Frontal cortex (tissue), 3 donors: ENCODE measurements at regions not wholly inside any gene's neighbourhood (a gene's known extent, or its start where the extent isn't known, plus 50 kb on each side); places are given as distances from the start of the nearest gene placed in this dataset.
"Not testable (repeated sequence)": the region's sequence is repeated elsewhere in the genome, so short reads cannot be mapped to it uniquely, and the experiment has no call there.

Experiments used
- DNase-seq, 2 donors: peaks; one replicate each; pipeline ENCODE4 v3.0.0; 2012; ENCODE audit warnings: low spot score in 2 of 2
- FAIRE-seq: peaks from 2 replicates; lab custom pipeline; 2012; peaks lifted over from hg19 to GRCh38; lab: Jason Lieb, UNC
- donor health status: control.
- donor health status: control.
- donor health status: control.

DNA sequence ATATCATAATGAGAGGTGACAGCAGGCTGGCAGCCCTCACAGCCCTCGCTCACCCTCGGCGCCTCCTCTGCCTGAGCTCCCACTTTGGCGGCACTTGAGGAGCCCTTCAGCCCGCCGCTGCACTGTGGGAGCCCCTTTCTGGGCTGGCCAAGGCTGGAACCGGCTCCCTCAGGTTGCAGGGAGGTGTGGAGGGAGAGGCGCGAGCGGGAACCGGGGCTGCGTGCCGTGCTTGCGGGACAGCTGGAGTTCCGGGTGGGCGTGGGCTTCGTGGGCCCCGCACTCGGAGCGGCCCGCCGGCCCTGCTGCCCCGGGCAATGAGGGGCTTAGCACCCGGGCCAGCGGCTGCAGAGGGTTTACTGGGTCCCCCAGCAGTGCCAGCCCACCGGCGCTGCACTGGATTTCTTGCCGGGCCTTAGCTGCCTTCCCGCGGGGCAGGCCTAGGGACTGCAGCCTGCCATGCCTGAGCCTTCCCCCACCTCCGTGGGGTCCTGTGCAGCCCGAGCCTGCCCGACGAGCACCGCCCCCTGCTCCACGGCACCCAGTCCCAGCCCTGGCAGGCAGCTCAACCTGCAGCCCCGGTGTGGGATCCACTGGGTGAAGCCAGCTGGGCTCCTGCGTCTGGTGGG lies 147.7 kb downstream of the TLR4 start:
- DNase-seq, FAIRE-seq: not testable (repeated sequence)

DNA sequence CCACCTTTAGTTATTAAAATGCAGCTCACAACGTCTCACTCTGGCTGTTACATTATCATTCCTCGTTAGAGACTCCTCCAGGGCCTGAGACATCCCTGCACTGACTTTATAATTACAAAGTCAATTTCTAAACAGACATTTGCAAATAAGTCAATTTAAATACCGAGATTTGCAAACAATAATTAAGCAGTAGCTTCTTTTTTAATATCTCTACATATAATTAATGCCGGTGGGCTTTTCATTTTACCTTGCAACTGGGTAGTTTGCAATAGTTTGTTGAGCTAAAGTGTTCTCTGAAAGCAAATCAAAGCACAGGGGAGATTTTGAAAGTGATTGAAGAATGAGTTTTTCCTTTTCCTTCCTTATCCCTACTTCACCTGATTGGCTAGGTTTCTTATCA lies 154.4 kb downstream of the TLR4 start:
- no peak for DNase-seq

DNA sequence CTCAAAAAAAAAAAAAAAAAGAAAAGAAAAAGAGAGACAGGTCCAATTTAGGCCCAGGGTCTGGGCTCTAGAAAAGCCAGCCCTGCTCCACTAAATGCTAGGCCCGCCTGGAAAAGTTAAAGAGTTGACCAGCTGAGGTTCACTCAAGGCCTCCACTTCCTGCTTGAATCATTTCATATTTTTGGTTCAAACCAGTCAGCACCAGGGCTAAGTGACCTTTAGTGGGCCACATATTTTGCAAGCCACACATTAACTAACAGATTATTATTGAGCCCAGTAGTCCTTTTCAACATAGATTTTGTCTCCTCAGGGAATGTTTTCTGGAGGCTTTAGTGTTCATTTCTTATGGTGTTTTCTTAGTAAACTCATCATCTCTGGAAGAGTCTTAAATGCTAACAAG lies 156.6 kb downstream of the TLR4 start:
- no peak for DNase-seq
- FAIRE-seq = no peak

More for the DNA sequence above, 154.4 kb downstream of the TLR4 start:
- no peak for FAIRE-seq

- DNase-seq (no peak), FAIRE-seq (no peak)
These were observed 160.3 kb downstream of the TLR4 start for GRCh38 chr9:117864385-117865057.

DNA sequence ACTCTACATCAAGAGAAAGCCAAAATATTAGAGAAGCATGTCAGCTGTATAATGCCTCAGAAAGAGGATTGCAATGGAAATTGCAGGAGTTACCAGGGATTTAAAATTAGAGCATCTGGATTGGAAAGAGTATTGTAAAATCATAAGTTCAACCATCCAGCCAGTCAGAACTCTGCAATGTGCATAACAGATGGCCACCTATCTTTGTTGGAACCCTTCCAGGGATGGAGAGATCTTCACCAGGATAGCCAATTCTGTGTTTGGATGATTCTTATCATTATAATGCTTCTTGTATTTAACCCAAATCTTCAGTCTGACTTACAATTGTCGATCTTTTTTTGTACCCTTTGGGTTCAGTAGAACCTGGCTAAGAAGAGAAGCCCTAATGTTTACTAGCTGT lies 164.4 kb downstream of the TLR4 start:
- no peak for FAIRE-seq
- DNase-seq = no peak

DNA sequence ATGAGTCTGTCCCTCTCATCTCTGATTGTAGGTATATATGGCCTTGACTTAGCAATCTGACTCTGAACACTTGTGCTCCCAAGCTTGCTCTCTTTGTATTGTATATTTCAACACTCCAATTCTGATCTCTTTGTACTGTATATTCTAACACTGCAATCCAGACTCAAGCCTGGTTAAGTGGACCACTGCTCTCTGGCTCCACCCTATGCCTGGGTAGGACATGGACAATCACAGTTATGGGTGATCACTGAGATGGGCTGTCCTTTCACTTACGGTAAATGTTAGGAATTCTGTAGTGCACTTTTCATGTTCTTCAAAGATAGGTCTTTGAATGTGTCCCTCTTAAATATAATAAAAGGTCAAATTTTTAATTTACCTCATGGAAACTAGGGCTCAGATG lies 165.1 kb downstream of the TLR4 start:
- DNase-seq (no peak), FAIRE-seq (no peak)

- FAIRE-seq = no peak
- DNase-seq = no peak
These were observed 165.5 kb downstream of the TLR4 start for GRCh38 chr9:117869712-117870111.

DNA sequence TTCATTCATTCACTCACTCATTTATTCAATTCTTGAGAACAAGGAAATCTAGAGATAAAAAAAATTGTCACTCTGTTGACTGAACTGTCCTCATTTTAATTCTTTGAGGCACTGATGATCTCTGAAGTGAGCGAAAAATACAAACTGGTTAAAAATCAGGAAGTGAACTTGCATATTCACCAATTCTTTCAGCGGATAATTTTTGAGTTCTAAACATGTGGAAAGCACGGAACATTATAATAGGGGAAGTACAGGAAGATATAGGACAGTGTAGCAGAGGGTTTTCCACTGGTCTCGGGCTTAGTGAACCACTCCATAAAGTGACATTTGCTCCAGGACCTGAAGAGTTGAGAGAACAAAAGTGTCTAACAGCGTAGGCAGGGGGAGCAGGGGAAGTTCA lies 169.5 kb downstream of the TLR4 start:
- DNase-seq (no peak), FAIRE-seq (no peak)

GRCh38 chr9:117875886-117876285 lies 171.7 kb downstream of the TLR4 start:
- DNase-seq (no peak), FAIRE-seq (no peak)

DNA sequence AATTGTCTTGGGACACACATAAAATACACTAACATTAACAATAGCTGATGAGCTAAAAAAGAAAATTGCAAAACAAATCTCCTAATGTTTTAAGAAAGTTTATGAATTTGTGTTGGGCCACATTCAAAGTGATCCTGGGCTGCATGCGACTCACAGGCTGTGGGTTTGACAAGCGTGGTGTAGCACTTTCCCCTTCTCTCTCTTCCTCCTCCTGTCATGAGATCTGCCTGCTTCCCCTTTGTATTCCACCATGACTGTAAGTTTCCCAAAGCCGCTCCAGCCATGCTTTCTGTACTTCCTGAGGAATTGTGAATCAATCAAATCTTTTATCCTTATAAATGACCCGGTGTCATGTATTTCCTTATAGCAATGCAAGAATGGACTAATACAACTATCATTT lies 178.0 kb downstream of the TLR4 start:
- no peak for DNase-seq
- no peak for FAIRE-seq

DNA sequence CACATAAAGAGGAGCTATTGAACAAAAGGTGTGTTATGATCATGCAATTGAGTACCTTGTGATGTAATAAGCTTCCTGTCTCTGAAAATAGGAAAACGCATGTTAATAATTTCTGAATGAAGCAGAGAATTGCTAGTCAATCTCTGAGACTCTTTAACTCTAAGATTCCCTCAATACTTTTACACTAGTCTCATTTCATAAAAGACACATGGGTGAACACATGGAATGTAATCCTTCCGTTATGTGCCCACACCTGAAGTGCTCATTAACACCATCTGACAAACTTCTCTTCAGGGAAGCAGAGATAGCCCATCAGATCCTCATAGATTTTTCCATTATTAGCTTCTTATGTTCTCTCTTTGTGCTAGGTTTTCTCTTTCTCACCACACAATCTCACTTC lies 182.4 kb downstream of the TLR4 start:
- FAIRE-seq (no peak), DNase-seq (no peak)

DNA sequence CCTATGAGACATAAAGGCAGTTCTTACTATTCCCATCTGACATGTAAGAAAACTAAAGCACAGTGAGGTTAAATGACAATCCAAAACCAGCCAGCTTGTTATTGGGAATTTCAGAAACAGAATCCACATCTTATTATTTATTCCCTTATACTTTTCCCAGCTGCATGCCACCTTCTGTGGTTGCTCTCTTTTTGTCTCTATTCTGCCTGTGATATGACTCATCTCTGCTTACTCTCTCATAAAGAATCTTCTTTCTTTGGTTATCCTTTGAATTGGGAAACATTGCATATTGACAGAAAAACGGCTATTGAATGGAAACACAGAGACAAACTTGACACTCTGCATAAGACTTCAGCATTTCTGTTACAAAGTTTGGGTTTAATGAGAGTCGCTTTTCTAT lies 183.2 kb downstream of the TLR4 start:
- no peak for DNase-seq
- FAIRE-seq = no peak

DNA sequence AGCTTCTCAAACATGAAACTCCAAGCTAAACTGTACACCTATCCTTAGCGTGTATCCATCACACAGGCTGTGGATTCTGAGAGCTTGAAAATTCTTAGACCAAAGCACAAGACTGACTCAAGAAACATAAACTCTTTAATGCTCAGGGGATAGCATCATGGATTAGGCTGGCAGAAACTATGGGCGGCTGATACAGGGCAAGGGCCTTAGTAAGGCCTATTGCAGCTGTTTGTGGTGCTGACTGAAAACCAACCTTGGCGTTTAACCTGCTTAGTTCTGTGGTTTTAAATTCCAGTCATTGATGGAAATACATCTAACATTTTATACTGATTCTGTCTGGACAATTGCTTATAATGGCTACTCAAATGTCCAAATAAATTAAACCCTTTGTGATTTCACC lies 183.7 kb downstream of the TLR4 start:
- FAIRE-seq (no peak), DNase-seq (no peak)

GRCh38 chr9:117903453-117903852 lies 199.2 kb downstream of the TLR4 start:
- DNase-seq (no peak), FAIRE-seq (no peak)

DNA sequence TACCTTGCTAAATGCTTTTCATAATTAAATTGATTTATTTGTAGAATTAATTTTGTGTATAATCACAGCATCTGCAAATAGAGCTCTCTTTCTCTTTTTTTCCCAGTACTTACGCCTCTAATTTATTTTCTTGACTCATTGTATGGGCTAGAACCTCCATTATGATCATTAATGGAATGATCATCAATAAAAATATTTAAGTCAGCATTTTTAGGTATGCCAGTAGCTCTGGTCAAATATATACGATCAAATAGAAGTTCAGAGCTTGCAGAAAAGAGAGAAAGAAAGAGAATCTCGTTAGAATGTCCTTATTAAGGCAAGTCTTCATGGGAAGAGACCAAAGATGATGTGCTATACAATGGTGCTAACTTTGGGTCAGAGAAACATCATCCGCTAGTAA lies 202.6 kb downstream of the TLR4 start:
- FAIRE-seq (no peak), DNase-seq (no peak)

DNA sequence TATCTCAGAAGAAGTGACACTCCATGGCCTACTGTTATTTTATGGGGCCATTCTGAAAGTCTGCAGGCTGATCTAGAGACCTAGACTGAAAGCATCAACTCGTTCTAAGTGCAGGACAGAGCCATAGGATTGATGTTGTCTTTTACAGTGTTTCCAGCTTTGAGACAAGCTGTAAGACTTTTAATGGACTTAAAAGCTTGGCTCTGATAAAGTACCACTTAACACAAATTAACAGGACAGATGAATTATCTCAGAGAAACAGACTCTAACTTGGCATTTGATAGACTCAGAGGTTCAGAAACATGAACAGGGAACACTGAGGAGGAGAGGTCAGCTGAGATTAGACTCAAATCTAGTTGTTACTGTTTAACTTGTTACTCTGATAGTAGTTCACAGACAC lies 203.2 kb downstream of the TLR4 start:
- no peak for DNase-seq
- FAIRE-seq = no peak

- DNase-seq (no peak), FAIRE-seq (no peak)
These were observed 212.1 kb downstream of the TLR4 start for GRCh38 chr9:117916291-117916690.

DNA sequence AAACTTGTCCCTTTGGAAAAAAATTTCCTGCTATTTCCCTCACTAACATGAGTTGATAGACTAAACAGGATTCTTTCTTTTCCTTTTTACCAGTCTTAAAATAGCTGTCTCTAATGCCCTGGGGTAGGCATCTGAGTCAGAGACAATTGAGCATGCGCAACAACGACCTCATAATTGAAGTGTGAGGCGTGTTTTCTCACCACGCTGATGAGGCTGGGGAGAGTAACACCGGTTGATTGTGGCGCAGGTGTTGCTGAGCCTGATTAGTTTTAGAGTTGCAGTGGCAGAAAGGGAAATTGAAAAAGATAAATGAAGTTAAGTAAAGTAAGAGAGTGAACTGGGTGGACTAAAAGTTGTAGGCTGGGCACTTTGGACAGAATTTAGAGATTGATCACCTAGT lies 213.7 kb downstream of the TLR4 start:
- DNase-seq (no peak), FAIRE-seq (no peak)

DNA sequence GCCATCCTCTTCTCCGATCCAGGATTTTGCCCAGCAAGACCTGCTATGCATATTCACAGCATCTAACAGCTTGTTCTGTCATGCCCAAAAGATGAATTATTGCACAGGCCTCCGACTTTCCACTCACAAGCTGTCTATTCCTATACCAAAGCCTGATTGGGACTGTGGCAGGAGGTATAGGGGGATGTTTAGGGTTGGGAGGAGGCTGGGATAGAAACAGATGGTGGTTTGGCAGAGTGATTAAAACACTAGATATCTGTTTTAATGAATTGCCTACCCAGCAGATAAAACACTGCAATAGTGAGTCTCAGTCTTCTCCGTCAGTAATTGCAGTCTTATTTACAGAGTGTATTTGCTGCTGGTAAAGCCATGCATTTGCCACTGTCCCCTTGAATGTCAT lies 215.3 kb downstream of the TLR4 start:
- FAIRE-seq = no peak

GRCh38 chr9:117926031-117926658 lies 221.9 kb downstream of the TLR4 start:
- FAIRE-seq (no peak), DNase-seq (no peak)

More for the DNA sequence above, 215.3 kb downstream of the TLR4 start:
- DNase-seq = no peak

DNA sequence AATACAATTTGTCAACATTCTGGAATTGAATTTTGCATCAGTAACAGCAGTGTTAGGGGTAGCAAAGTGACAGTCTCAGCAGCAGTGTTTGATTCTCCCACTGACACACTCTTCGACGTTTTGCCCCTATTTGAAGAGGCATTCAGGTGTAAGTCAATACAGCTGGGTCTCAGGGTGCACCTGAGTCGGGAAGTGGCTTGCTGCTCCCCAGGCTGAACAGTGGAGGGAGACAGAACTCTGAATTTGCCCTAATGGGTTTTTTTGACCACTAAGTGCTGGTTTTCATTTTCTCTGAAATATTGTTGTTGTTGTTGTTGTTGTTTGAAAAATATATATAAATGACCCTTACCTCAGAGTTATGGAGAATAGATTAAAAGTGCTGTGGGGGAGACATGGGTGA lies 223.2 kb downstream of the TLR4 start:
- FAIRE-seq (no peak), DNase-seq (no peak)

- DNase-seq (no peak), FAIRE-seq (no peak)
These were observed 225.7 kb downstream of the TLR4 start for GRCh38 chr9:117929868-117930267.
